MCF 10A (cell line): ENCODE measurements at regions not wholly inside any gene's neighbourhood (a gene's known extent, or its start where the extent isn't known, plus 50 kb on each side); places are given as distances from the start of the nearest gene placed in this dataset.
A peak's percentile ranks its signal among the peaks of the same experiment; 100 is the strongest.

Experiments used
- BruUV-seq: library from RNA; stranded (reverse); fragments of 400-500 nt; replicated peaks from 2 replicates; lab custom pipeline; 2021; lab: Mats Ljungman, UMichigan
- CTCF ChIA-PET: fragments of 300-600 bp; sonication (Branson Sonifier 250); formaldehyde crosslinking; extraction: SDS; loops from one replicate; lab custom pipeline; 2021; ENCODE audit warnings: antibody characterized with exemption, inconsistent platforms; lab: Yijun Ruan, JAX
- POLR2A ChIA-PET: fragments of 300-600, 350-650 bp; sonication (Branson Sonifier 250); formaldehyde crosslinking; extraction: SDS; loops from one replicate; lab custom pipeline; 2020; ENCODE audit warnings: antibody characterized with exemption, inconsistent platforms; lab: Yijun Ruan, JAX
- DNase-seq: peaks from one replicate; pipeline ENCODE4 v3.0.0-alpha.2; 2018; ENCODE audit not compliant: unreplicated experiment
- H3K27ac Mint-ChIP-seq: one replicate; pipeline ENCODE4 v1.8.0; 2022; ENCODE audit warnings: mild to moderate bottlenecking, low read depth, mixed read lengths; ENCODE audit not compliant: unreplicated experiment
- H3K27me3 Mint-ChIP-seq: one replicate; pipeline ENCODE4 v1.8.0; 2022; ENCODE audit warnings: mixed read lengths; ENCODE audit not compliant: insufficient read depth, unreplicated experiment
- H3K36me3 Mint-ChIP-seq: one replicate; pipeline ENCODE4 v1.8.0; 2022; ENCODE audit warnings: mild to moderate bottlenecking, moderate library complexity, mixed read lengths; ENCODE audit not compliant: insufficient read depth, unreplicated experiment
- H3K4me1 Mint-ChIP-seq: one replicate; pipeline ENCODE4 v1.8.0; 2022; ENCODE audit warnings: mixed read lengths; ENCODE audit not compliant: insufficient read depth, unreplicated experiment
- H3K4me3 Mint-ChIP-seq: one replicate; pipeline ENCODE4 v1.8.0; 2022; ENCODE audit warnings: mild to moderate bottlenecking, moderate library complexity, mixed read lengths; ENCODE audit not compliant: unreplicated experiment
- H3K9me3 Mint-ChIP-seq: one replicate; pipeline ENCODE4 v1.8.0; 2022; ENCODE audit warnings: mixed read lengths; ENCODE audit not compliant: unreplicated experiment
- CTCF ChIP-seq: fragments of 200-600 bp; IDR thresholded peaks from one replicate; pipeline ENCODE4 v1.8.0; 2022; ENCODE audit warnings: antibody characterized with exemption, mild to moderate bottlenecking; ENCODE audit not compliant: unreplicated experiment
- intact Hi-C: fragments of 100-400 bp; cut with micrococcal nuclease; formaldehyde crosslinking; loops from 2 replicates; pipeline ENCODE4 v1.14.1; 2022

DNA sequence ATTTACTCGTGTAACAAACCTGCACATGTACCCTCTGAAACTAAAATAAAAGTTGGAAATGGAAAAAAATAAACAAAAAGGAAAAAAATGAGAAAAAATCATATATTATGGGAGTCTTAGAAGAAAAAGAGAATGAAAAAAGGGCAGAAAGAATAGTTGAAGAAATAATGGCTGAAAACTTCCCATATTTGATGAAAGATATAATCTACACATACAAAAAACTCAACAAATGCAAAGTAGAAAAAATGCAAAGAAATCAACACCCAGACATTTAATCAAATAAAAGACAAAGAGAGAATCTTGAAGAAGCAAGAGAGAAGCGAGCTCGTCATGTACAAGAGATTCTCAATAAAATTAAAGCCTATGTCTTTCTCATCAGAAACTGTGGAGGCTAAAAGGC is 73.8 kb downstream of the SLC25A46 start:
- H3K9me3 Mint-ChIP-seq = peaks cover 9% of the 10 kb centered on the region
- TF ChIP-seq CTCF = no peak
- no peak overlapping the region for H3K27ac Mint-ChIP-seq
- ChIA-PET POLR2A (no interaction called here), CTCF (no interaction called here)
- no peaks in the 10 kb centered on the region for H3K36me3 Mint-ChIP-seq
- intact Hi-C loops = no loop called here
- DNase-seq = no peak
- BruUV-seq = no TSS peak
- peaks cover 6% of the 10 kb centered on the region for H3K4me1 Mint-ChIP-seq
- no peaks in the 10 kb centered on the region for H3K27me3 Mint-ChIP-seq
- no peak overlapping the region for H3K4me3 Mint-ChIP-seq

DNA sequence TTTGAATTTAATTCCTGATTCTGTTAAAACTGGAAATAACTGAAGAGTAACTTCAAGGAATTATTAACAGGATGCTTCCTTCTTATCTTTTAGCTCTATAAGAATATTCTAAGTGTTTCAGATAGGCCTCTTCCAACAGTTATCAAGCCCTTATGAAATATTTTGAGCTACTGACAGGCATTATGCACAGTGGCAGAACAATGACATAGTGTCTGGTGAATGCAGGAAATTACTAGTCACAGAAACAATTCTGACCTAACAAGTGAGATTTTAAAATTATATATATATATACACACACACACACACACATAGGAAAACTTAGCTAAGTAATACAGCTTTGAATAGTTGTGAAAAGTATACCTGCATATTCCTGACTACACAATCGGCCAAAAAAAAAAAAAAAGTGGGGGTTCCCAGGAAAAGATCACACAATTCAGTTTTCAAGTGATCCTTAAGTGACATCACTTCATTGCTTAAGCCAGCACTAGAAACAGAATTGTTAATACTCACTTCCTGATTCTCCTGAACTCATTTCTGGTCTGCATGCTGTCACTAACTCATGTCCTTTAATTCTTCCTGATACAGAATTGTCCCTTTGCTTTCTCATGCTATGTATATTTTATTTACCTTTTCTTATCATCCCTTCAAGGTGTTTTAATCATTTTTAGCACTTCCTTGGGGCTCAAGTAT is 77.3 kb downstream of the SLC25A46 start:
- ChIA-PET CTCF (no interaction called here), POLR2A (interaction anchor here (2.7 kb wide), 1 partner anchor 24 kb away, joined by 8 read pairs; no protein-coding TSS in a partner anchor)
- Mint-ChIP-seq H3K9me3 (peaks cover 9% of the 10 kb centered on the region), H3K36me3 (no peaks in the 10 kb centered on the region), H3K4me1 (peaks cover 6% of the 10 kb centered on the region), H3K4me3 (no peak overlapping the region), H3K27me3 (no peaks in the 10 kb centered on the region), H3K27ac (no peak overlapping the region)
- no peak for DNase-seq
- TF ChIP-seq CTCF = no peak
- BruUV-seq = no TSS peak
- intact Hi-C loops = no loop called here

DNA sequence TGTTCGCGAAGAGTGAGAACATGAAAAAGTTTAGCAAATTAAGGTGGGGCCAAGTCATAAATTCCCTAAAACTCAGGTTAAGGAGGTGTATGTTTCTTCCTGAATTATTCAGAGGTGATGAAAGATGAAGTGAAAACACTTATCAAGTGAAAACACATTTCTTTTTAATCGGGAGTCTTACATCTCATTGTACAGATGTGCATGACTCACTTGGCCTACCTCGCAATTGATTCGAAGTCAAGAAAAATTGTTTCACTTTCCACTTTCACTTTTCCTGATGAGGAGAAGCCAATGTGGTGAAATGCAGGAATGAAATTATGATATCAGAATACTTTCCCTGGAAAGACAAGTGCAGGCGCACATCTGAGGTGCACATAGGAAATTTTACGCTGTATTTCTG is 78.7 kb downstream of the SLC25A46 start:
- no peak for TF ChIP-seq CTCF
- peaks cover 6% of the 10 kb centered on the region for H3K4me1 Mint-ChIP-seq
- intact Hi-C loops = no loop called here
- no peak overlapping the region for H3K27ac Mint-ChIP-seq
- DNase-seq = peak; percentile 24
- no peaks in the 10 kb centered on the region for H3K27me3 Mint-ChIP-seq
- no TSS peak for BruUV-seq
- POLR2A ChIA-PET = interaction anchor here (0.7 to 2.7 kb wide), 5 partner anchors 8 to 36 kb away, joined by 3 to 8 read pairs (median 3); no protein-coding TSS in a partner anchor
- H3K36me3 Mint-ChIP-seq = no peaks in the 10 kb centered on the region
- H3K4me3 Mint-ChIP-seq = peak overlapping the region; percentile 54
- peaks cover 3% of the 10 kb centered on the region for H3K9me3 Mint-ChIP-seq
- CTCF ChIA-PET = interaction anchor here (0.8 to 1.8 kb wide), 2 partner anchors 15 to 48 kb away, joined by 3 read pairs; no protein-coding TSS in a partner anchor

DNA sequence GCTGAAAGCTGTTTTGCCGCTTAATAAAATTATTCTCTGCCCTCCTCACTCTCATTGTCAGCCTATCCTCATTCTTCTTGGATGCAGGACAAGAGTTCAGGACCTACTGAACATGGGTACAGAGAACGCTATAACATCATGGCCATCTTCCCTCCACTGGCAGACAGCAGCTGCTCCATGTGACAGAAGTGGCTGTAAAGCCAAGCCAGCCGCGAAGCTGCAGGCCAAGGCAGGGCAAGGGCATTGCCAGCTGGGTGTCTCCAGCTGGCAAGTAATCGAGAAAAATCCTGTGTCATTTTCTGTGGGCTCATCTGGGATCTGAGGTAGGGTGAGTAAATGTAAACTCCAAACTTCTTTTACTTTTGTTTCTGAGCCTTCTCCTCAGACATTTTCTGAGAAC is 84.8 kb downstream of the SLC25A46 start:
- H3K9me3 Mint-ChIP-seq = peaks cover 19% of the 10 kb centered on the region
- POLR2A ChIA-PET = no interaction called here
- intact Hi-C loops = no loop called here
- no peak for DNase-seq
- TF ChIP-seq CTCF = no peak
- no peak overlapping the region for H3K27ac Mint-ChIP-seq
- CTCF ChIA-PET = interaction anchor here (1.0 kb wide), 1 partner anchor 9 kb away, joined by 3 read pairs; no protein-coding TSS in a partner anchor
- H3K4me1 Mint-ChIP-seq = no peaks in the 10 kb centered on the region
- BruUV-seq = no TSS peak
- H3K27me3 Mint-ChIP-seq = no peaks in the 10 kb centered on the region
- H3K4me3 Mint-ChIP-seq = no peak overlapping the region
- H3K36me3 Mint-ChIP-seq = no peaks in the 10 kb centered on the region
